Kidney glomerular epithelial cell (primary cell): ENCODE measurements at regions not wholly inside any gene's neighbourhood (a gene's known extent, or its start where the extent isn't known, plus 50 kb on each side); places are given as distances from the start of the nearest gene placed in this dataset.

Experiments used
- DNase-seq: peaks from one replicate; lab custom pipeline; 2025; lab: John Stamatoyannopoulos, UW

GRCh38 chr2:201018636-201019035 lies 52.8 kb downstream of the HYCC2 start:
- DNase-seq, result peak; percentile 37

GRCh38 chr2:201016859-201017258 lies 53.4 kb upstream of the ORC2 start:
- DNase-seq, result no peak
